Lung (tissue), 11 donors: ENCODE measurements at regions not wholly inside any gene's neighbourhood (a gene's known extent, or its start where the extent isn't known, plus 50 kb on each side); places are given as distances from the start of the nearest gene placed in this dataset.

ENCODE experiments used
- ATAC-seq: fragments of 200-7000 bp; cut with Tn5 transposase; one replicate; pipeline ENCODE4 v1.9.1; 2020; ENCODE audit warnings: moderate number of reproducible peaks; ENCODE audit not compliant: insufficient read depth, low FRiP score
- DNase-seq, 3 donors: peaks; one replicate each; pipeline ENCODE4 v3.0.0-alpha.2; 2013 to 2017
- H3K27ac ChIP-seq, 2 donors: one replicate each; pipeline ENCODE4 v1.5.1; 2013; ENCODE audit warnings: mild to moderate bottlenecking in 2 of 2, moderate library complexity in 2 of 2, control low read depth in 1 of 2, inconsistent platforms in 1 of 2, low read depth in 1 of 2, low read length in 1 of 2
- H3K27me3 ChIP-seq, 3 donors: one replicate each; pipeline ENCODE4 v1.5.1; 2013; ENCODE audit warnings: low read length in 2 of 3; ENCODE audit not compliant: control insufficient read depth in 3 of 3, insufficient read depth in 3 of 3
- H3K36me3 ChIP-seq, 4 donors: one replicate each; pipeline ENCODE4 v1.5.1; 2013; ENCODE audit warnings: low read length in 4 of 4, mild to moderate bottlenecking in 1 of 4, moderate library complexity in 1 of 4; ENCODE audit not compliant: control insufficient read depth in 4 of 4, insufficient read depth in 4 of 4
- H3K4me1 ChIP-seq, 5 donors: one replicate each; pipeline ENCODE4 v1.5.1; 2013; ENCODE audit warnings: low read length in 5 of 5, mild to moderate bottlenecking in 2 of 5, moderate library complexity in 1 of 5; ENCODE audit not compliant: control insufficient read depth in 5 of 5, insufficient read depth in 5 of 5
- H3K4me3 ChIP-seq: one replicate; pipeline ENCODE4 v1.5.1; 2013; ENCODE audit warnings: mild to moderate bottlenecking, control low read depth, moderate library complexity
- H3K9ac ChIP-seq, 2 donors: one replicate each; pipeline ENCODE4 v1.5.1; 2013; ENCODE audit warnings: low read length in 2 of 2, control low read depth in 1 of 2; ENCODE audit not compliant: insufficient read depth in 1 of 2
- H3K9me3 ChIP-seq, 4 donors: one replicate each; pipeline ENCODE4 v1.5.1; 2013; ENCODE audit warnings: low read length in 3 of 4, mild to moderate bottlenecking in 1 of 4, moderate library complexity in 1 of 4; ENCODE audit not compliant: control insufficient read depth in 4 of 4, insufficient read depth in 3 of 4
- WGBS, 2 donors: extraction: QIAGEN DNeasy Blood & Tissue Kit; methylation state at CpG; one replicate each; pipeline ENCODE4 v1.1.7; 2013; 5-methylcytosine and 5-hydroxymethylcytosine counted together
- TF ChIP-seq, protein P1 (sequence below): IDR thresholded peaks from 2 replicates; pipeline ENCODE4 v1.5.1; 2012; ENCODE audit warnings: mild to moderate bottlenecking; ENCODE audit errors: control extremely low read depth, extremely low read depth
- donor health status: control.
- donor health status: control.
- donor health status: Bipolar disorder and iron deficiency.
- donor health status: healthy.
- donor health status: DM: yes; HTN: yes; CAD: no.

DNA sequence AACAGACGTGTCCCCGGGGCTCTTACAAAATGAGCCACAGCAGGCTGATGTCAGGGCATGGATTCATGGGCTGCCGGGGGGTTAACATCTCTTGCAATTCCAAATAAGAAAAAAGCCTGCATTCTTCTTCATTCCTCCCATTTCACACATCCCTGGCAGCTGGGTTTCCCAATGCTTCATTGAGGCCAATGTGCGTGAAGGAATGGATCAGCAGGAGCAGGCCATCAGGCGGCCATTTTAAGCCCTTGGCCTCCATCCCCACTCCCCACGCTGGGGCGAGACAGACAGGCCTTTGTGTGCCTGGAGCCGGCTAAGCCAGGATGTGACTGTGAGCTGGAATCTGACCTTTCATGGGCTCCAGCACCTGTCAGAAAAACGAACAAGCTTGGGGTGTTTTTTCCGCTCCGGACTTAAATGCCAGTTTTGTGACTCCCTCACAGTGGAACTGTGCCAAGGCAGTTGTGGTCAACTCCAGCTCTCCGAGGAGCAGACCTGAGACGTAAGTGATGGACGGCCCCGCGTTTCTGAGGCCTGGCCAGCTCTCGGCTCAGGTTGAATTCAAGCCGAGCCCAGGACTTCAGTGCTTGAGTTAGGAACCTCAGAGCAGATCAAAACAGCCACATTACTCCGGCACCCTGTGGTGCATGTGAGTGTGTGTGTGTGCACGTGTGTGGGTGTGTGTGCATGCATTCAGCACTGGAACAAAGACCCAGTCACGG is 133.1 kb downstream of the TMEM30B start:
- Histone ChIP-seq H3K4me1 (peaks cover 0 to 40% (median 20%) of the 10 kb centered on the region in 5 donors), H3K4me3 (no peak overlapping the region), H3K36me3 (no peaks in the 10 kb centered on the region), H3K9me3 (peaks cover 0 to 8% (median 0%) of the 10 kb centered on the region in 4 donors), H3K9ac (no peak overlapping the region), H3K27me3 (no peaks in the 10 kb centered on the region), H3K27ac (no peak overlapping the region)
- peak; percentile 67 for ATAC-seq
- TF ChIP-seq, protein P1, sequence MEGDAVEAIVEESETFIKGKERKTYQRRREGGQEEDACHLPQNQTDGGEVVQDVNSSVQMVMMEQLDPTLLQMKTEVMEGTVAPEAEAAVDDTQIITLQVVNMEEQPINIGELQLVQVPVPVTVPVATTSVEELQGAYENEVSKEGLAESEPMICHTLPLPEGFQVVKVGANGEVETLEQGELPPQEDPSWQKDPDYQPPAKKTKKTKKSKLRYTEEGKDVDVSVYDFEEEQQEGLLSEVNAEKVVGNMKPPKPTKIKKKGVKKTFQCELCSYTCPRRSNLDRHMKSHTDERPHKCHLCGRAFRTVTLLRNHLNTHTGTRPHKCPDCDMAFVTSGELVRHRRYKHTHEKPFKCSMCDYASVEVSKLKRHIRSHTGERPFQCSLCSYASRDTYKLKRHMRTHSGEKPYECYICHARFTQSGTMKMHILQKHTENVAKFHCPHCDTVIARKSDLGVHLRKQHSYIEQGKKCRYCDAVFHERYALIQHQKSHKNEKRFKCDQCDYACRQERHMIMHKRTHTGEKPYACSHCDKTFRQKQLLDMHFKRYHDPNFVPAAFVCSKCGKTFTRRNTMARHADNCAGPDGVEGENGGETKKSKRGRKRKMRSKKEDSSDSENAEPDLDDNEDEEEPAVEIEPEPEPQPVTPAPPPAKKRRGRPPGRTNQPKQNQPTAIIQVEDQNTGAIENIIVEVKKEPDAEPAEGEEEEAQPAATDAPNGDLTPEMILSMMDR = no peak
- DNase-seq = peak; percentile 49 to 71 (median 64)
- WGBS, 2 donors = 74 to 77% methylated on average over 21 of the region's 21 CpGs

DNA sequence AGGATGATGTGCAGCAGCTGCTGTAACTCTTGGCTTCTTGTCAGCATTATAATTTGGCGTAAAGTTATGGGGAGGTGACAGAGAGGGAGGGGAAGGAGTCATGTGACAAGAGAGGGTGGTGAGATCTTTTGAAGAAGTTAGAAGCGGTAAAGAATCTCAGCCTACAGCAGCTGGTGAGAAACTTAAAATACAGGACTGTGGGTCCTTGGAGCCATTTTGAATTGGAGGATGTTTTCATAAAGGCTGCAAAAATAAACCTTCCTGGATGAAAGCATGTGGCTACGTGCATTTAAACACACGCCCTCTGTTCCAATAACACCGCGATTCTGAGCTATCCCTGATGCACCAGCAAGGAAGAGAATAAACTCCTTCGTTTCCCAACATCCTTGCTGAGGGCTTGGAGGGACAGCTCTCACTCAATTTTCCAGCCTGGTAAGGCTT is 133.7 kb downstream of the TMEM30B start:
- peaks cover 0 to 40% (median 20%) of the 10 kb centered on the region in 5 donors for H3K4me1 ChIP-seq
- 60 to 61% methylated on average over 7 of the region's 7 CpGs for WGBS, 2 donors
- H3K36me3 ChIP-seq = no peaks in the 10 kb centered on the region
- TF ChIP-seq, protein P1 = no peak
- H3K27ac ChIP-seq = peak overlapping the region in 1 of 2 donors; percentile 42
- ATAC-seq (no peak), DNase-seq (peak; percentile 63 to 90 (median 90))
- no peak overlapping the region for H3K9ac ChIP-seq
- peaks cover 0 to 8% (median 0%) of the 10 kb centered on the region in 4 donors for H3K9me3 ChIP-seq
- H3K4me3 ChIP-seq = no peak overlapping the region
- no peaks in the 10 kb centered on the region for H3K27me3 ChIP-seq

DNA sequence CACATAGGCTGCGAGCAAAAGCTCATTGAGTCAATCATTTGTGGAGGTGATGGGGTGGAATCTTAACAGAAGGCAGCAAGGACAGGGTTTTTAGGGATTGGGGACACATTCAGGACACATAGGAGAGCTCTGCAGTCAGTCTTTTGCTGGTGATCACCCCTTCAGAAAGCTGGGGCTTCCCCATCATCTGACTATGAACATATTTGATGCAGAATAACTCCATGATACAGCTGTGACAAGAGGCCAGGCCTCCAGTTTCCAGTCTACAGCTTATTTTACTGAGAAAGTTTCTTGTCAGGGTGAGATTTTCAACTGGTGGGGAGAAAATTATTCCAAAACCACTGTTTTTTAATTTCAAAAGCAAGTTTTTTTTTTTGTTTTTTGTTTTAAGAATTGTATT is 134.2 kb downstream of the TMEM30B start:
- 97 to 100% methylated on average over 1 of the region's 1 CpG for WGBS, 2 donors
- ATAC-seq = no peak
- peaks cover 0 to 8% (median 0%) of the 10 kb centered on the region in 4 donors for H3K9me3 ChIP-seq
- H3K4me1 ChIP-seq = peaks cover 0 to 40% (median 20%) of the 10 kb centered on the region in 5 donors
- H3K27ac ChIP-seq = no peak overlapping the region
- no peak overlapping the region for H3K4me3 ChIP-seq
- H3K36me3 ChIP-seq = no peaks in the 10 kb centered on the region
- no peaks in the 10 kb centered on the region for H3K27me3 ChIP-seq
- no peak for DNase-seq
- H3K9ac ChIP-seq = no peak overlapping the region
- TF ChIP-seq, protein P1 = no peak
